ENCODE measurements at regions not wholly inside any gene's neighbourhood (a gene's known extent, or its start where the extent isn't known, plus 50 kb on each side); places are given as distances from the start of the nearest gene placed in this dataset.

DNA sequence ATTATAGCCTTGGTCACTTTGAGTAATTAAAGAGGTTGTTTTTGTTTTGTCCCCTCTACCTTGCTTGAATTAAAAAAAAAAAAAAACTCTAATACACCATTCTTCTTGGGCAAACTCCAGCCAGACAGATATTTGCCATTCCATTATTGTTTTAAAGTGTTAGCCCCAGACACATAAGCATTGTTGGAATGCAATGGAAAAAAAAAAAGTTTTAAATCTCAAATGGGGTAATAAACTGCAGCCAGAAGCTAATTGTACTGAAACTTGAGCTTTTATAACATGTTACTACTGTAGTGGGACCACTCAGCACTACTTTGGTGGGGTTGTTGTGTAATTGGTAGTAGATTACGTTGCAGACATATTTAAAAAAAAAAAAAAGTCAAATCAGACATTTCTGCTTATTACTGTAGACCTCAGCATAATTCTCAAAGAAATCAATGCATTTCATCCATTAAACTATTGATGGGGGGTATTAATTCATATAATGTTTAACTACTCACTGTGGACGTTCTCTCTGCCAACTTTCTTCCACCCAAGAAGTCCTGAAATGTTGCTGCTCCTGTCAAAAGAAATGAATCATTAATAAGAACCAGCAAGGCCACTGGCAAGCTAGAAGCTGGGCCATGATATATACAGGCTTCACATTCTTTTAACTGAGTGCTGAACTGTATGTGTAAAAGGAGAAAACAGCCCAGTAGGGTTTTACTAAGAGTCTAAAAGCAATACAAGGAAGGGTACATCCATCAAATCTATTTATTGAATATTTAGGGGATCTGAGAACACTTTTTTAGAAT is 626.6 kb upstream of the SOX9 start:
- TF ChIP-seq CTCF (conservative IDR thresholded peaks at IDR 0.05; ENCODE audit: low read depth, low read length) (no peak), EZH2 (IDR thresholded peaks at IDR 0.05; ENCODE audit: borderline replicate concordance, low read depth, low read length, poor library complexity, severe bottlenecking) (no peak)
